ENCODE measurements at regions not wholly inside any gene's neighbourhood (a gene's known extent, or its start where the extent isn't known, plus 50 kb on each side); places are given as distances from the start of the nearest gene placed in this dataset.

DNA sequence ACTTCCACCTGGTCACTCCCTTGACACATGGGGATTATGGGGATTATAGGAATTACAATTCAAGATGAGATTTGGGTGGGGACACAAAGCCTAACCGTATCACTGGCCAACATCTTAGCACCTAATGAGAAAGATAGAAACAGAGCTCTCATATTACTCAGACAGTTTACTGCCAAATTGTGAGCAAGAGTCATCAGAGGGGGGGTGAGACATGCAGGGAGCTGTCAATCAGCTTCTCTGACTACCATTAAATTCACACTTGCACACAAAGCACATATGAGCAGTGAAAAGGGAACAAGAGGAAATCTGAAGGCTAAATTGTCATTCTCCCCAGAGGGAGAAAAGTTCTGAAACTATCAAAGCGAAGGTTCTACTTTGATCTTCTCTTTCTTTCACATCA, 78.1 kb upstream of the GRIN2B start:
- Histone ChIP-seq H3K9me3 (no peaks in the 10 kb centered on the region), H3K36me3 (no peaks in the 10 kb centered on the region), H3K4me1 (no peaks in the 10 kb centered on the region), H3K4me3 (no peak overlapping the region), H3K27me3 (replicated peaks in 1 of 7) (no peaks in the 10 kb centered on the region), H3K27ac (no peak overlapping the region)
- TF ChIP-seq CTCF (IDR thresholded peaks at IDR 0.05 in 8 of 11, conservative IDR thresholded peaks at IDR 0.05 in 3 of 11), result no peak
- TF ChIP-seq POLR2A (IDR thresholded peaks at IDR 0.05), result no peak
- DNase-seq, result no peak
- intact Hi-C loops (cut with DNase I; ENCODE audit: low total_unique reads), result no loop called here
- 68 to 81% (median 75%) methylated on average over 2 of the region's 2 CpGs for WGBS, 5 donors

- 29 to 51% (median 43%) methylated on average over 1 of the region's 1 CpG for WGBS, 5 donors
- no peak overlapping the region for H3K4me3 ChIP-seq
- intact Hi-C loops (cut with DNase I; ENCODE audit: low total_unique reads), result no loop called here
Measured at GRCh38 chr12:14065616-14066015, 84.2 kb upstream of the GRIN2B start.

DNA sequence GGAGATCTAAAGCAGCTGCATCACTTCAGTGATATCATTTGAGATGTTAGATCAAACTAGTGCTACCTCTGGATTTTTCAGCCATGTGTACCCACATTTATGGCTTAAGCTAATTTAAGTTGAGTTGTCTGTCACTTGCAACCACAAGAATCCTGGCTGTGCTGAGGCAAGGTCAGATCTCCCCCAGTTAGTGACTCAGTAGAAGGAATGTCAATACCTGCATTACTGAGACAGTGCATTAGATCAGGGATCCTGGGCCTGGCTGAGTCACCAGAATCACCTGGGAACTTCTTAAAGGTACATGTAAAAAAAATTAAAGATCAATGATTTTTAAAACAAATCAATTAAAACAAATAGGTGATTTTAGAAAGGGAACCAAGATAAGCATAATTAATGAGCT, 84.6 kb upstream of the GRIN2B start:
- H3K27me3 ChIP-seq (replicated peaks in 1 of 7), result no peaks in the 10 kb centered on the region
- H3K36me3 ChIP-seq, result no peaks in the 10 kb centered on the region
- TF ChIP-seq CTCF (IDR thresholded peaks at IDR 0.05 in 8 of 11, conservative IDR thresholded peaks at IDR 0.05 in 3 of 11), result no peak
- intact Hi-C loops (cut with DNase I; ENCODE audit: low total_unique reads), result no loop called here
- DNase-seq, result no peak
- no peak overlapping the region for H3K4me3 ChIP-seq
- no peaks in the 10 kb centered on the region for H3K9me3 ChIP-seq
- H3K27ac ChIP-seq, result no peak overlapping the region
- no peaks in the 10 kb centered on the region for H3K4me1 ChIP-seq

More at GRCh38 chr12:14065616-14066015, 84.2 kb upstream of the GRIN2B start:
- H3K4me1 ChIP-seq, result no peaks in the 10 kb centered on the region
- H3K36me3 ChIP-seq, result no peaks in the 10 kb centered on the region
- no peaks in the 10 kb centered on the region for H3K9me3 ChIP-seq
- TF ChIP-seq CTCF (IDR thresholded peaks at IDR 0.05 in 8 of 11, conservative IDR thresholded peaks at IDR 0.05 in 3 of 11) (no peak), POLR2A (IDR thresholded peaks at IDR 0.05) (no peak), POLR2AphosphoS5 (IDR thresholded peaks at IDR 0.05) (no peak)
- H3K27me3 ChIP-seq (replicated peaks in 1 of 7), result no peaks in the 10 kb centered on the region
- H3K27ac ChIP-seq, result no peak overlapping the region
- no peak for DNase-seq

DNA sequence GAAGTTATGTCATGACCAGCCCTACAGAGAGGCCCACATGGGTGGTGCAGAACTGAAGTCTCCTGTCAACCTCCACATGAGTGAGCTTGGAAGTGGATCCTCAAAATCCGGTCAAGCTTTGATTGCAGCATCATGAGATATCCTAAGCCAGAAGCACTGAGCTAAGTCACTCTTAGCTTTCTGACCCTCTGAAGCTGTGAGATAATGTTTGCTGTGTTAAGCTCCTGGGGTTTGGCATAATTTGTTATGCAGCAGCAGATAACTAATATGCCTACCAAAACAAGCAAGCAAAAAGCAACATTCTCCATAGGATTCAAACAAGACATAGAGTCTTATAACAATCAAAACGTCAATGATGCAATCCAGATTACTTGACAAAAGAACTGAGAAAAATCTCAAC, 87.6 kb upstream of the GRIN2B start:
- no peak overlapping the region for H3K4me3 ChIP-seq
- H3K27ac ChIP-seq, result no peak overlapping the region
- no peak for DNase-seq
- no peaks in the 10 kb centered on the region for H3K4me1 ChIP-seq
- no peaks in the 10 kb centered on the region for H3K36me3 ChIP-seq
- no peaks in the 10 kb centered on the region for H3K9me3 ChIP-seq
- 84 to 96% (median 86%) methylated on average over 2 of the region's 2 CpGs for WGBS, 5 donors
- H3K27me3 ChIP-seq (replicated peaks in 1 of 7), result no peaks in the 10 kb centered on the region
- TF ChIP-seq POLR2AphosphoS5 (IDR thresholded peaks at IDR 0.05), result no peak
- TF ChIP-seq CTCF (IDR thresholded peaks at IDR 0.05 in 8 of 11, conservative IDR thresholded peaks at IDR 0.05 in 3 of 11), result no peak
- no peak for TF ChIP-seq POLR2A (IDR thresholded peaks at IDR 0.05)
- intact Hi-C loops (cut with DNase I; ENCODE audit: low total_unique reads), result no loop called here

Data from spleen (tissue), 11 donors.